ENCODE measurements at regions not wholly inside any gene's neighbourhood (a gene's known extent, or its start where the extent isn't known, plus 50 kb on each side); places are given as distances from the start of the nearest gene placed in this dataset.

DNA sequence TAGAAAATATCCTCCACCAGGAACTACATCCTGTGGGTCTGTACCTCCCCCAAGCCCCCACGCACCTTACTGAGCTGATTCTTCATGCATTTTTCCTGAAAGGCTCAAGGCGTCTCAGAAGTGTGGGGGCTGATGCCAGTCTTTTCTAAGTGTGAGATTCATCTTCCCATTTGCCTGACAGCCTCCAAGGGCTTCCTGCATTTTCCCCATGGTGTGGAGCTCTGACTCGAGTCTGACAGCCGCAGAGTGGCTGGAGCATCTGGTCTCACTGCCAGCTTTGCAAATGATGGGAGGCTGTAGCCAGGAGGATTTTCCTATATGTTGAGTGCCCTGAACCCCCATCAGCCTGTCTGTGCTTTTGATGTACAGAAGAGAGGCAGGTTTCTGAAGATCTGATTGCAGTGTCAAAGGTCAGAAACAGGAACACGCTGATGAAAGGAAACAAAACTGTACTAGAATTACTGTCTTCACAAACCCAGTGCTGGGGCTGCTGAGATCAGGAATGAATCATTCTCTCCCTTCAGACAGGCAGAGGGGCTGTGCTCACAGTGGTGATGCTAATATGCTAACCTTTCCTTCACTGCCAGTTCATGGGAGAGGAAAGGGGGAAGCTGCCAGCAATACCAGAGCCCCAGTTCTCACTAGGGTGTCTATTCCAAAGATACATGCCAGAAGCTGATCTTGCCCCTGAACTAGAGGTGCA lies 201.5 kb upstream of the C1orf174 start:
- TF ChIP-seq, protein P1, sequence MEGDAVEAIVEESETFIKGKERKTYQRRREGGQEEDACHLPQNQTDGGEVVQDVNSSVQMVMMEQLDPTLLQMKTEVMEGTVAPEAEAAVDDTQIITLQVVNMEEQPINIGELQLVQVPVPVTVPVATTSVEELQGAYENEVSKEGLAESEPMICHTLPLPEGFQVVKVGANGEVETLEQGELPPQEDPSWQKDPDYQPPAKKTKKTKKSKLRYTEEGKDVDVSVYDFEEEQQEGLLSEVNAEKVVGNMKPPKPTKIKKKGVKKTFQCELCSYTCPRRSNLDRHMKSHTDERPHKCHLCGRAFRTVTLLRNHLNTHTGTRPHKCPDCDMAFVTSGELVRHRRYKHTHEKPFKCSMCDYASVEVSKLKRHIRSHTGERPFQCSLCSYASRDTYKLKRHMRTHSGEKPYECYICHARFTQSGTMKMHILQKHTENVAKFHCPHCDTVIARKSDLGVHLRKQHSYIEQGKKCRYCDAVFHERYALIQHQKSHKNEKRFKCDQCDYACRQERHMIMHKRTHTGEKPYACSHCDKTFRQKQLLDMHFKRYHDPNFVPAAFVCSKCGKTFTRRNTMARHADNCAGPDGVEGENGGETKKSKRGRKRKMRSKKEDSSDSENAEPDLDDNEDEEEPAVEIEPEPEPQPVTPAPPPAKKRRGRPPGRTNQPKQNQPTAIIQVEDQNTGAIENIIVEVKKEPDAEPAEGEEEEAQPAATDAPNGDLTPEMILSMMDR (IDR thresholded peaks at IDR 0.05; ENCODE audit: insufficient read depth, low read depth, low read length): no peak
- TF ChIP-seq EZH2 (IDR thresholded peaks at IDR 0.05; ENCODE audit: insufficient read depth, low read length): no peak
